NCI-H2029 (cell line): ENCODE measurements at regions not wholly inside any gene's neighbourhood (a gene's known extent, or its start where the extent isn't known, plus 50 kb on each side); places are given as distances from the start of the nearest gene placed in this dataset.
"Not testable (repeated sequence)": the region's sequence is repeated elsewhere in the genome, so short reads cannot be mapped to it uniquely, and the experiment has no call there.

Source experiments
- DNase-seq: peaks from one replicate; lab custom pipeline; 2025; lab: John Stamatoyannopoulos, UW

- no peak for DNase-seq
These were observed 112.6 kb downstream of the BRMS1L start for GRCh38 chr14:35938770-35939169.

GRCh38 chr14:35934499-35934898 lies 108.4 kb downstream of the BRMS1L start:
- DNase-seq: no peak

GRCh38 chr14:35932659-35933159 lies 106.6 kb downstream of the BRMS1L start:
- peak; percentile 83 for DNase-seq

- no peak for DNase-seq
These were observed 106.0 kb downstream of the BRMS1L start for GRCh38 chr14:35932136-35932535.

GRCh38 chr14:35931346-35931745 lies 105.2 kb downstream of the BRMS1L start:
- no peak for DNase-seq

- DNase-seq: peak; percentile 58
These were observed 103.0 kb downstream of the BRMS1L start for GRCh38 chr14:35929186-35929585.

- no peak for DNase-seq
These were observed 101.6 kb downstream of the BRMS1L start for GRCh38 chr14:35927727-35928126.

- no peak for DNase-seq
These were observed 99.2 kb downstream of the BRMS1L start for GRCh38 chr14:35925319-35925718.

GRCh38 chr14:35922590-35922989 lies 96.5 kb downstream of the BRMS1L start:
- DNase-seq: not testable (repeated sequence)

- DNase-seq: no peak
These were observed 95.6 kb downstream of the BRMS1L start for GRCh38 chr14:35921745-35922144.
